ENCODE measurements at regions not wholly inside any gene's neighbourhood (a gene's known extent, or its start where the extent isn't known, plus 50 kb on each side); places are given as distances from the start of the nearest gene placed in this dataset.

- ChIA-PET POLR2A (ENCODE audit: unreplicated experiment) (no interaction called here), CTCF (no interaction called here)
- H3K36me3 ChIP-seq (ENCODE audit: low read depth): no peaks in the 10 kb centered on the region
- H3K4me2 ChIP-seq: no peak overlapping the region
- TF ChIP-seq CTCF (conservative IDR thresholded peaks at IDR 0.05) (no peak), EZH2 (IDR thresholded peaks at IDR 0.05; ENCODE audit: low read depth) (no peak)
- H3K27me3 ChIP-seq (ENCODE audit: insufficient read depth, low read depth): no peaks in the 10 kb centered on the region
- no peaks in the 10 kb centered on the region for H4K20me1 ChIP-seq (ENCODE audit: insufficient read depth)
- H3K9me2 ChIP-seq (ENCODE audit: insufficient read depth): no peaks in the 10 kb centered on the region
- H3K4me3 ChIP-seq: no peak overlapping the region
- H3K27ac ChIP-seq: no peak overlapping the region
- no peak overlapping the region for H2AFZ ChIP-seq
- H3K4me1 ChIP-seq (replicated peaks; ENCODE audit: insufficient read depth): no peaks in the 10 kb centered on the region
- no peak for DNase-seq
- H3F3A ChIP-seq (ENCODE audit: insufficient read depth, low read depth): no peaks in the 10 kb centered on the region
- no peaks in the 10 kb centered on the region for H3K79me2 ChIP-seq (ENCODE audit: low read depth)
- H3K9me3 ChIP-seq (ENCODE audit: insufficient read depth, low read depth): no peaks in the 10 kb centered on the region
- intact Hi-C loops (cut with micrococcal nuclease; ENCODE audit: unreplicated experiment): no loop called here
- no TSS peak for BruUV-seq (replicated peaks)
Measured at GRCh38 chr2:177075254-177075653, 137.3 kb upstream of the HNRNPA3 start.

DNA sequence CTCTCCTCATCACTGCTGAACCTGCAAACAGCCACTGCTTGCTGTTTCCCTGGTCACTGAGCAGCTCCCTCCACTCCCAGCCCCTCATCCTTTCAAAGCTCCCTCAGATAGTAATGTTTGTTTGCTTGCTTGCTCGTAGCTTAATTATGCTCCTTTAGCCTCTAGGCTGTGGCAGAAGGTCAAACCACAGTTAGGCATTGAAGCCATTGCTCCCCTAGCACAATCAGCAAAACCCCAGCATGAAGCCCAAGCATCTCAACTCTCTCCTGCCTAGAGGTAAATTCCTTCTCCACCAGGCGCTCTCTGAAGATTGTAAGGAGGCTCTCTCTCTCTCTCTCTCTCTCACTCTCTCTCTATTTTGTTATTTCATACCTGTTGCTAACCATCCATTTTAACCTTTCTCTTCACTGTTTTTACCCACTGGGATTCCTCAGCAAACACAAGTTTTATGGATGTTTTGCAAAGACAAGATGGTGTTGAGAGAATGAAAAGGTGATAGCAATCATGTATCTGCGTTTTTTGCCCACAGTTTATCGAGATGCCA lies 135.9 kb upstream of the HNRNPA3 start:
- CTCF ChIA-PET: no interaction called here
- Histone ChIP-seq H3K9me3 (ENCODE audit: insufficient read depth, low read depth) (no peaks in the 10 kb centered on the region), H3F3A (ENCODE audit: insufficient read depth, low read depth) (no peaks in the 10 kb centered on the region), H3K4me2 (no peak overlapping the region), H3K27me3 (ENCODE audit: insufficient read depth, low read depth) (no peaks in the 10 kb centered on the region), H3K4me3 (no peak overlapping the region), H3K79me2 (ENCODE audit: low read depth) (no peaks in the 10 kb centered on the region), H3K4me1 (replicated peaks; ENCODE audit: insufficient read depth) (no peaks in the 10 kb centered on the region), H3K36me3 (ENCODE audit: low read depth) (no peaks in the 10 kb centered on the region), H3K27ac (no peak overlapping the region), H2AFZ (no peak overlapping the region), H4K20me1 (ENCODE audit: insufficient read depth) (no peaks in the 10 kb centered on the region), H3K9me2 (ENCODE audit: insufficient read depth) (no peaks in the 10 kb centered on the region)
- no peak for TF ChIP-seq CTCF (conservative IDR thresholded peaks at IDR 0.05)
- TF ChIP-seq EZH2 (IDR thresholded peaks at IDR 0.05; ENCODE audit: low read depth): no peak
- intact Hi-C loops (cut with micrococcal nuclease; ENCODE audit: unreplicated experiment): no loop called here
- DNase-seq: no peak
- BruUV-seq (replicated peaks): no TSS peak
- POLR2A ChIA-PET (ENCODE audit: unreplicated experiment): no interaction called here

- ChIA-PET POLR2A (ENCODE audit: unreplicated experiment) (no interaction called here), CTCF (interaction anchor here (0.6 kb wide), 1 partner anchor 1658 kb away, joined by 3 read pairs; no protein-coding TSS in a partner anchor)
- no peak overlapping the region for H2AFZ ChIP-seq
- no TSS peak for BruUV-seq (replicated peaks)
- H3K9me2 ChIP-seq (ENCODE audit: insufficient read depth): no peaks in the 10 kb centered on the region
- DNase-seq: no peak
- no peaks in the 10 kb centered on the region for H4K20me1 ChIP-seq (ENCODE audit: insufficient read depth)
- no peaks in the 10 kb centered on the region for H3K27me3 ChIP-seq (ENCODE audit: insufficient read depth, low read depth)
- intact Hi-C loops (cut with micrococcal nuclease; ENCODE audit: unreplicated experiment): no loop called here
- no peaks in the 10 kb centered on the region for H3K79me2 ChIP-seq (ENCODE audit: low read depth)
- H3K27ac ChIP-seq: no peak overlapping the region
- no peaks in the 10 kb centered on the region for H3K36me3 ChIP-seq (ENCODE audit: low read depth)
- H3K4me3 ChIP-seq: no peak overlapping the region
- TF ChIP-seq CTCF (conservative IDR thresholded peaks at IDR 0.05): no peak
- TF ChIP-seq EZH2 (IDR thresholded peaks at IDR 0.05; ENCODE audit: low read depth): no peak
- H3F3A ChIP-seq (ENCODE audit: insufficient read depth, low read depth): no peaks in the 10 kb centered on the region
- no peak overlapping the region for H3K4me2 ChIP-seq
- no peaks in the 10 kb centered on the region for H3K9me3 ChIP-seq (ENCODE audit: insufficient read depth, low read depth)
- no peaks in the 10 kb centered on the region for H3K4me1 ChIP-seq (replicated peaks; ENCODE audit: insufficient read depth)
Measured at GRCh38 chr2:177077778-177078177, 134.8 kb upstream of the HNRNPA3 start.

All from PC-9 (cell line).